ENCODE measurements at regions not wholly inside any gene's neighbourhood (a gene's known extent, or its start where the extent isn't known, plus 50 kb on each side); places are given as distances from the start of the nearest gene placed in this dataset.
A peak's percentile ranks its signal among the peaks of the same experiment; 100 is the strongest.

- Mint-ChIP-seq H3K27ac (ENCODE audit: unreplicated experiment) (no peak overlapping the region), H3K27me3 (ENCODE audit: unreplicated experiment) (no peaks in the 10 kb centered on the region), H3K9me3 (ENCODE audit: unreplicated experiment) (peaks cover 9% of the 10 kb centered on the region)
Observed at GRCh38 chr10:4003348-4003973, 218.5 kb upstream of the KLF6 start.

DNA sequence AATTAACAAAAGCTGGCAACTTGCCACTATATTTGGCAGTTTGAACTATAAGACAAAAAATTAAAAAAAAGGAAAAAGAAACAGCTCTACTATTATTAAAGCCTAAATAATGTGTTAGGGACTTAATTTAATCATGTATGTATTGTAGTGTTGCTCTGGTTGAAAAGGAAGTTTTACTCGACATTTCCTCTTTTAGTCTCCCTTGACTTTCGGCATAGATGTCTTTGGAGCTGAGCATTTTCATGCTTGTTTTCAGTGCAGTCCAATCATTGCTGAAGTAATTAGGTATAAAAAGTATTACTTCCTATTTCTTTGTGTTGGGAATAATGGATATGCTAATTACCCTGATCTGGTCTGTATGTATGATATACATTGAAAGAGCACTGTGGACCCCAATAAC is 216.8 kb upstream of the KLF6 start:
- DNase-seq (ENCODE audit: extremely low spot score, unreplicated experiment), result no peak
- peaks cover 5% of the 10 kb centered on the region for H3K36me3 Mint-ChIP-seq (ENCODE audit: unreplicated experiment)
- no peak overlapping the region for H3K4me3 Mint-ChIP-seq (ENCODE audit: unreplicated experiment)
- no peak overlapping the region for H3K27ac Mint-ChIP-seq (ENCODE audit: unreplicated experiment)
- peaks cover 7% of the 10 kb centered on the region for H3K4me1 Mint-ChIP-seq (ENCODE audit: unreplicated experiment)
- no peaks in the 10 kb centered on the region for H3K27me3 Mint-ChIP-seq (ENCODE audit: unreplicated experiment)
- peaks cover 8% of the 10 kb centered on the region for H3K9me3 Mint-ChIP-seq (ENCODE audit: unreplicated experiment)
- TF ChIP-seq CTCF (IDR thresholded peaks at IDR 0.05), result no peak

More at GRCh38 chr10:4003348-4003973, 218.5 kb upstream of the KLF6 start:
- Mint-ChIP-seq H3K4me3 (ENCODE audit: unreplicated experiment) (no peak overlapping the region), H3K36me3 (ENCODE audit: unreplicated experiment) (peaks cover 5% of the 10 kb centered on the region), H3K4me1 (ENCODE audit: unreplicated experiment) (peaks cover 7% of the 10 kb centered on the region)
- no peak for TF ChIP-seq CTCF (IDR thresholded peaks at IDR 0.05)
- DNase-seq (ENCODE audit: extremely low spot score, unreplicated experiment), result no peak

DNA sequence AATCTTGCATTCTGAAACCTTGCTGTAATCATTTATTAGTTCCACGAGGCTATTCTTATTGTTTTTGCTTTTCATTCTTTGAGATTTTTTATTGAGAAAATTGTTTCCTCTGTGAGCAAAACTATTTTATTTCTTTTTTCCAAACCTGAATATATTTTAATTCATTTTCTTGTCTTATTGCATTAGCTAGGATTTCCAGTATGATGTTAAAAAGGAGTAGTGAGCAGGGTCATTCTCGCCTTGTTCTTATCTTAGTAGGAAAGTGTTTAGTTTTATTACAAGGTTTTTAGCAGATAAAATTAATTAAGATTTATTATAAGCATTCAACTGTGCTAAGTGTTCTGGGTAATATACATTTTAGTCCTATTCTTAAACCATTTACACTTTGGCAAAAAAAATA is 214.6 kb upstream of the KLF6 start:
- no peak overlapping the region for H3K4me3 Mint-ChIP-seq (ENCODE audit: unreplicated experiment)
- H3K4me1 Mint-ChIP-seq (ENCODE audit: unreplicated experiment), result peaks cover 18% of the 10 kb centered on the region
- TF ChIP-seq CTCF (IDR thresholded peaks at IDR 0.05), result no peak
- H3K27me3 Mint-ChIP-seq (ENCODE audit: unreplicated experiment), result no peaks in the 10 kb centered on the region
- peaks cover 8% of the 10 kb centered on the region for H3K9me3 Mint-ChIP-seq (ENCODE audit: unreplicated experiment)
- H3K36me3 Mint-ChIP-seq (ENCODE audit: unreplicated experiment), result peaks cover 5% of the 10 kb centered on the region
- no peak for DNase-seq (ENCODE audit: extremely low spot score, unreplicated experiment)
- H3K27ac Mint-ChIP-seq (ENCODE audit: unreplicated experiment), result no peak overlapping the region

- Mint-ChIP-seq H3K4me3 (ENCODE audit: unreplicated experiment) (no peak overlapping the region), H3K27me3 (ENCODE audit: unreplicated experiment) (no peaks in the 10 kb centered on the region), H3K9me3 (ENCODE audit: unreplicated experiment) (peaks cover 8% of the 10 kb centered on the region), H3K36me3 (ENCODE audit: unreplicated experiment) (peaks cover 5% of the 10 kb centered on the region), H3K27ac (ENCODE audit: unreplicated experiment) (no peak overlapping the region), H3K4me1 (ENCODE audit: unreplicated experiment) (peaks cover 29% of the 10 kb centered on the region)
- no peak for TF ChIP-seq CTCF (IDR thresholded peaks at IDR 0.05)
- DNase-seq (ENCODE audit: extremely low spot score, unreplicated experiment), result no peak
Observed at GRCh38 chr10:3996697-3997096, 211.7 kb upstream of the KLF6 start.

DNA sequence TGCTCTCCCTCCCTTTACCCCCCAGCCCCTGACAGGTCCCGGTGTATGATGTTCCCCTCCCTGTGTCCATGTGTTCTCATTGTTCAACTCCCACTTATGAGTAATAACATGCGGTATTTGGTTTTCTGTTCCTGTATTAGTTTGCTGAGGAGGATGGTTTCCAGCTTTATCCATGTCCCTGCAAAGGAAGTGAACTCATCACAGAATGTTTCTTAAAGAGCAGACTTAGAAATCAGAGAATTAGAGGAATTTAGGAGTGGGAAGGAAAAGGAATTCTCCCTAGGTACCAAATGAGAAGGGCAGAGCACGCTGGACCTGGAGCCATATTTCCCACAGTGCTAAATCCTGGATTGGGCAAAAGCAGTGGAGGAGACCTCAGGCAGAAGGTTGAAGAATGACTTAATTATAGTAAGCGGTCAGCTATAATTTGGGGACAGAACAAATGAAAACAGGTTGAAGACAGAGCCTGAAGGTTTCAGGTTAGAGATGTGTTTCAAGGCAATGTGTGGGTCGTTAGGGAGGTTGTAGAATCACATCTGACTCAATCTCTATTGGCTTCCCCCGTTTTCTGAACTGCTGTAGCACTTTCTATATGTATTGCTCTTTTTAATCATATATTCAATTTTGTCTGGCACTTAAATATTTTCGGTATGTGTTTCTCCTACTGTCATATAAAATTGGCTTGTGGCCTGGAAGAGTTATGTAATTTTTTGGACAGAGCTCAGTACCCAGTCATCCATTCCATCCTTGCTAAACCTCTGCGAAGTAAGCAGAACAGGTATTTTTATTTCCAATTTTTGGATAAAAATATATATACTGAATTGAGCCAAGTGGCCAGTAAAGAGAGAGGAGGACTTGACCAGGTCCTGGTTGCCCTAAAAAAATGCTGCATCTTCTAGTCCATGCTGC is 210.5 kb upstream of the KLF6 start:
- peaks cover 30% of the 10 kb centered on the region for H3K4me1 Mint-ChIP-seq (ENCODE audit: unreplicated experiment)
- no peak overlapping the region for H3K4me3 Mint-ChIP-seq (ENCODE audit: unreplicated experiment)
- peaks cover 5% of the 10 kb centered on the region for H3K36me3 Mint-ChIP-seq (ENCODE audit: unreplicated experiment)
- H3K27ac Mint-ChIP-seq (ENCODE audit: unreplicated experiment), result peak overlapping the region; percentile 59
- TF ChIP-seq CTCF (IDR thresholded peaks at IDR 0.05), result no peak
- peaks cover 7% of the 10 kb centered on the region for H3K9me3 Mint-ChIP-seq (ENCODE audit: unreplicated experiment)
- H3K27me3 Mint-ChIP-seq (ENCODE audit: unreplicated experiment), result no peaks in the 10 kb centered on the region
- DNase-seq (ENCODE audit: extremely low spot score, unreplicated experiment), result no peak

Measured in osteocyte (in vitro differentiated cells).